Adrenal gland (tissue), 9 donors: ENCODE measurements at regions not wholly inside any gene's neighbourhood (a gene's known extent, or its start where the extent isn't known, plus 50 kb on each side); places are given as distances from the start of the nearest gene placed in this dataset.

Experiments
- DNase-seq, 7 donors: peaks; one replicate each; pipeline ENCODE4 v3.0.0-alpha.2; 2019 to 2020
- H3K27ac ChIP-seq, 5 donors: fragments of 200-600 bp; sonication (generic) in 4 of 5; 1 replicate in 3 of 5; 2 replicates in 2 of 5; pipeline versions ENCODE4 v1.5.1 to v1.8.0; 2016 to 2020; ENCODE audit warnings: mild to moderate bottlenecking in 1 of 5
- H3K27me3 ChIP-seq: fragments of 200-600 bp; 2 replicates; pipeline ENCODE4 v1.8.0; 2021
- H3K36me3 ChIP-seq, 2 donors: fragments of 200-600 bp; replicated peaks in 1 of 2; 1 replicate in 1 of 2; 2 replicates in 1 of 2; pipeline versions ENCODE4 v1.5.1 to v1.8.0; 2018 to 2022
- H3K4me1 ChIP-seq, 2 donors: fragments of 200-600 bp; replicated peaks in 1 of 2; 1 replicate in 1 of 2; 2 replicates in 1 of 2; pipeline versions ENCODE4 v1.5.1 to v1.8.0; 2018 to 2021
- H3K4me3 ChIP-seq, 4 donors: fragments of 200-600 bp; sonication (generic) in 3 of 4; one replicate each; pipeline ENCODE4 v1.5.1; 2016 to 2018
- H3K9me3 ChIP-seq, 3 donors: fragments of 200-600 bp; sonication (generic) in 1 of 3; replicated peaks in 1 of 3; 1 replicate in 2 of 3; 2 replicates in 1 of 3; pipeline versions ENCODE4 v1.5.1 to v1.8.0; 2016 to 2021
- CTCF ChIP-seq, 6 experiments: fragments of 450-650 bp in 4 of 6; fragments of 200-600 bp in 2 of 6; sonication (generic) in 1 of 6; IDR thresholded peaks; 1 replicate in 5 of 6; 2 replicates in 1 of 6; pipeline versions ENCODE4 v1.5.1 to v1.8.0; 2016 to 2021; ENCODE audit warnings: antibody characterized with exemption in 6 of 6, mild to moderate bottlenecking in 2 of 6, moderate library complexity in 1 of 6
- POLR2A ChIP-seq, 2 donors: fragments of 450-650 bp; IDR thresholded peaks; one replicate each; pipeline ENCODE4 v1.6.1; 2017; ENCODE audit warnings: antibody characterized with exemption in 2 of 2, mild to moderate bottlenecking in 2 of 2, moderate library complexity in 1 of 2
- WGBS, 4 donors: extraction: QIAGEN DNeasy Blood & Tissue Kit in 2 of 4; methylation state at CpG; one replicate each; pipeline versions ENCODE4 v1.1.5 to v1.1.7; 2013 to 2017; 5-methylcytosine and 5-hydroxymethylcytosine counted together
- intact Hi-C, 2 donors: fragments of 100-400 bp; cut with DNase I; formaldehyde crosslinking; loops; one replicate each; pipeline versions ENCODE4 v1.14.1 to v1.15.0; 2022 to 2023
- donor health status: healthy with polysubstance abuse.
- donor health status: Bipolar disorder and iron deficiency.
- donor health status: DM: yes; HTN: yes; CAD: no.
- donor health status: DM: no; HTN: no; CAD: no.
- donor health status: DM: no; HTN: no; CAD: no.

DNA sequence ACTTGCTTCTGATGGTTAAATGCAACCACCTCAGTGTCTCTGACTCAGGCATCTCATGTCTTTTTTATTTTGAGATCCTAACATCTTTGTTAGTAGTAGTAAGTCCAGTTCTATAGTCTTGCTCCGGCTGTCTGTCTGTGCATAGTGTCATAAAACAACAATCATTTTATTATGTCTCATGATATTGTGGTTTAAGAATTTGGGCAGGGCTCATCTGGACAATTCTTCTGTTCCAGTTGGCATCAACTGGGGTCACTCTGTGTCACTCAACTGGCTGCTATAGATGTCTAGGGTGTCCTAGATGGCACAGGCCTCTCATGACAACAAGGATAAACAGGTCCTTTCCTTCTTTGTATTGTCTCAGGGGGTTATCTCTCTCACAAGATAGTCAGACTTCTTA lies 299.6 kb upstream of the ZNF521 start:
- H3K36me3 ChIP-seq, result no peaks in the 10 kb centered on the region
- H3K4me1 ChIP-seq, result no peaks in the 10 kb centered on the region
- no peaks in the 10 kb centered on the region for H3K27me3 ChIP-seq
- H3K4me3 ChIP-seq, result no peak overlapping the region
- H3K27ac ChIP-seq, result no peak overlapping the region
- 94 to 100% (median 95%) methylated on average over 1 of the region's 1 CpG for whole genome bisulfite sequencing, 4 donors
- no peak for DNase-seq
- intact Hi-C loops, result no loop called here
- TF ChIP-seq POLR2A (IDR thresholded peaks at IDR 0.05) (no peak), CTCF (IDR thresholded peaks at IDR 0.05) (no peak)
- no peaks in the 10 kb centered on the region for H3K9me3 ChIP-seq

DNA sequence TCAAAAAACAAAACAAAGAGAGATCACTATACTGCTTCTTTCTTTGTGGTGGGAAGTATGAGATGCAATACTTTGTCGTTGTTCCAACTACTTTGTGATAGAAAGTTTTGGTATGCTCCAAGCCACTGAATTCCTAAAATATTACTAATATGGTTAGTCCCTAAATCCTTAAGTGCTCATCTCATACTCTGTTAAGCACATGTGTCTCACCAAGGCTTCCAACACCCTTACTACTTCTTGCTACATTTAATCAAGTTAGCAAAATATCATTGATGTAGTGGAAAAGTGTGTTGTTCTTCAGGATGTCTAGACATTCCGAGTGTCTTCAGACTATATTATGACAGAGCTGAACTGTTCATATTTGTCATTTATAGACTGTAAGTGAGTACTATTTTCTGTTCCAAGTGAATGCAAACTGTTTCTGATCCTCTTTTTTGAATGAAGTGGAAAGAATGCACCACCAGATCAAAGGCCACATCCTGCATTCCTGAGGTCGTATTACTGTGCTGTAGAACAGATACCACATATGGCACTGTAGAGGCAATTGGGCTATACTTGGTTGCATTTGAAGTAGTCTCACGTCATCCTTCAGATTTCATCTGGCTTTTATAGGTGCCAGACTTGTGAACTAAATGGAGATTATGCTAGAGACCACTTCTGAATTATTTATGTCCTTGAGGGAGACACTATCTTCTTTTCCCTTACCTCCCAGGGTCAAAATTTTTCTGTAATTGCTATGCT lies 298.4 kb upstream of the ZNF521 start:
- intact Hi-C loops, result no loop called here
- no peak for TF ChIP-seq POLR2A (IDR thresholded peaks at IDR 0.05)
- no peak for TF ChIP-seq CTCF (IDR thresholded peaks at IDR 0.05)
- H3K27ac ChIP-seq, result no peak overlapping the region
- no peaks in the 10 kb centered on the region for H3K4me1 ChIP-seq
- no peak overlapping the region for H3K4me3 ChIP-seq
- H3K36me3 ChIP-seq, result no peaks in the 10 kb centered on the region
- WGBS, 4 donors, result 55 to 70% (median 66%) methylated on average over 4 of the region's 4 CpGs
- no peaks in the 10 kb centered on the region for H3K9me3 ChIP-seq
- H3K27me3 ChIP-seq, result no peaks in the 10 kb centered on the region
- DNase-seq, result no peak

GRCh38 chr18:25648716-25649260 lies 296.8 kb upstream of the ZNF521 start:
- Histone ChIP-seq H3K4me1 (no peaks in the 10 kb centered on the region), H3K9me3 (no peaks in the 10 kb centered on the region), H3K36me3 (no peaks in the 10 kb centered on the region), H3K27ac (no peak overlapping the region), H3K27me3 (no peaks in the 10 kb centered on the region), H3K4me3 (no peak overlapping the region)
- intact Hi-C loops, result no loop called here
- DNase-seq, result no peak
- TF ChIP-seq POLR2A (IDR thresholded peaks at IDR 0.05), result no peak
- TF ChIP-seq CTCF (IDR thresholded peaks at IDR 0.05), result no peak

GRCh38 chr18:25647404-25647803 lies 295.4 kb upstream of the ZNF521 start:
- no peak for DNase-seq
- Histone ChIP-seq H3K4me1 (no peaks in the 10 kb centered on the region), H3K4me3 (no peak overlapping the region), H3K27me3 (no peaks in the 10 kb centered on the region), H3K36me3 (no peaks in the 10 kb centered on the region), H3K9me3 (no peaks in the 10 kb centered on the region), H3K27ac (no peak overlapping the region)
- 87 to 95% (median 92%) methylated on average over 3 of the region's 3 CpGs for WGBS, 4 donors
- TF ChIP-seq POLR2A (IDR thresholded peaks at IDR 0.05) (no peak), CTCF (IDR thresholded peaks at IDR 0.05) (no peak)
- intact Hi-C loops, result no loop called here
